H9 (cell line): ENCODE measurements at regions not wholly inside any gene's neighbourhood (a gene's known extent, or its start where the extent isn't known, plus 50 kb on each side); places are given as distances from the start of the nearest gene placed in this dataset.

Source experiments
- DNase-seq: peaks from one replicate; pipeline ENCODE4 v3.0.0-alpha.2; 2017
- H2AFZ ChIP-seq: one replicate; pipeline ENCODE4 v1.6.1; 2013; ENCODE audit warnings: mild to moderate bottlenecking, low read length, control low read depth, moderate library complexity
- H2AK5ac ChIP-seq: 2 replicates; pipeline ENCODE4 v1.6.1; 2013; ENCODE audit warnings: low read length, control low read depth, mixed read lengths; ENCODE audit not compliant: insufficient read length
- H2BK120ac ChIP-seq: one replicate; pipeline ENCODE4 v1.6.1; 2013; ENCODE audit warnings: low read depth, mild to moderate bottlenecking, low read length, control low read depth, inconsistent platforms; ENCODE audit not compliant: poor library complexity, severe bottlenecking
- H2BK12ac ChIP-seq: 2 replicates; pipeline ENCODE4 v1.6.1; 2013; ENCODE audit warnings: low read length, control low read depth, mixed read lengths, low read depth; ENCODE audit not compliant: insufficient read length
- H2BK15ac ChIP-seq: 2 replicates; pipeline ENCODE4 v1.6.1; 2013; ENCODE audit warnings: low read depth, low read length, control low read depth
- H2BK20ac ChIP-seq: one replicate; pipeline ENCODE4 v1.6.1; 2013; ENCODE audit warnings: low read depth, mild to moderate bottlenecking, low read length, control low read depth, inconsistent platforms; ENCODE audit not compliant: poor library complexity, severe bottlenecking
- H2BK5ac ChIP-seq: 2 replicates; pipeline ENCODE4 v1.6.1; 2013; ENCODE audit warnings: low read length, control low read depth, mixed read lengths; ENCODE audit not compliant: insufficient read length
- H3K14ac ChIP-seq: 2 replicates; pipeline ENCODE4 v1.6.1; 2013; ENCODE audit warnings: low read length, control low read depth; ENCODE audit not compliant: insufficient read depth
- H3K18ac ChIP-seq: 2 replicates; pipeline ENCODE4 v1.6.1; 2013; ENCODE audit warnings: low read depth, mild to moderate bottlenecking, mixed read lengths, low read length, control low read depth; ENCODE audit not compliant: insufficient read length
- H3K23ac ChIP-seq: 2 replicates; pipeline ENCODE4 v1.6.1; 2013; ENCODE audit warnings: low read length, control low read depth, mixed read lengths, low read depth; ENCODE audit not compliant: insufficient read length
- H3K23me2 ChIP-seq: 2 replicates; pipeline ENCODE4 v1.6.1; 2013; ENCODE audit warnings: low read depth, mild to moderate bottlenecking, mixed read lengths, low read length, control low read depth; ENCODE audit not compliant: insufficient read length, poor library complexity, severe bottlenecking
- H3K27ac ChIP-seq: 2 replicates; pipeline ENCODE4 v1.5.1; 2013; ENCODE audit warnings: low read length, control low read depth, mixed read lengths, low read depth; ENCODE audit not compliant: insufficient read length
- H3K27me3 ChIP-seq: 2 replicates; pipeline ENCODE4 v1.6.1; 2013; ENCODE audit warnings: low read length, control low read depth, inconsistent platforms; ENCODE audit not compliant: insufficient read depth
- H3K4ac ChIP-seq: 2 replicates; pipeline ENCODE4 v1.6.1; 2013; ENCODE audit warnings: low read depth, mild to moderate bottlenecking, control low read depth, inconsistent platforms, low read length, moderate library complexity
- H3K4me1 ChIP-seq: 2 replicates; pipeline ENCODE4 v1.6.1; 2013; ENCODE audit warnings: low read length, control low read depth, inconsistent platforms; ENCODE audit not compliant: insufficient read depth
- H3K4me2 ChIP-seq: 2 replicates; pipeline ENCODE4 v1.6.1; 2013; ENCODE audit warnings: low read length, control low read depth, mixed read lengths; ENCODE audit not compliant: insufficient read length, insufficient read depth
- H3K56ac ChIP-seq: 2 replicates; pipeline ENCODE4 v1.6.1; 2013; ENCODE audit warnings: low read depth, mild to moderate bottlenecking, mixed read lengths, low read length, control low read depth; ENCODE audit not compliant: insufficient read length
- H3K79me1 ChIP-seq: 2 replicates; pipeline ENCODE4 v1.6.1; 2013; ENCODE audit warnings: low read depth, mild to moderate bottlenecking, moderate library complexity, low read length, control low read depth, inconsistent platforms; ENCODE audit not compliant: insufficient read depth, poor library complexity, severe bottlenecking
- H3K79me2 ChIP-seq: 2 replicates; pipeline ENCODE4 v1.6.1; 2013; ENCODE audit warnings: low read length, control low read depth, inconsistent platforms; ENCODE audit not compliant: insufficient read depth
- H3K9ac ChIP-seq: 2 replicates; pipeline ENCODE4 v1.6.1; 2013; ENCODE audit warnings: low read length, control low read depth, mixed read lengths; ENCODE audit not compliant: insufficient read length; ENCODE audit errors: extremely low read depth
- H3K9me3 ChIP-seq: one replicate; pipeline ENCODE4 v1.6.1; 2013; ENCODE audit warnings: low read depth, low read length, inconsistent platforms; ENCODE audit not compliant: control insufficient read depth
- H3T11ph ChIP-seq: one replicate; pipeline ENCODE4 v1.6.1; 2013; ENCODE audit warnings: mild to moderate bottlenecking, low read length, control low read depth, inconsistent platforms
- H4K20me1 ChIP-seq: one replicate; pipeline ENCODE4 v1.6.1; 2013; ENCODE audit not compliant: control insufficient read depth, insufficient read length, insufficient read depth
- H4K5ac ChIP-seq: 2 replicates; pipeline ENCODE4 v1.6.1; 2013; ENCODE audit warnings: low read depth, mild to moderate bottlenecking, mixed read lengths, low read length, control low read depth; ENCODE audit not compliant: insufficient read length
- H4K8ac ChIP-seq: replicated peaks from 2 replicates; pipeline ENCODE4 v1.6.1; 2013; ENCODE audit warnings: low read length, control low read depth, mixed read lengths, low read depth; ENCODE audit not compliant: insufficient read length
- H4K91ac ChIP-seq: 2 replicates; pipeline ENCODE4 v1.6.1; 2013; ENCODE audit warnings: low read depth, mild to moderate bottlenecking, moderate library complexity, mixed read lengths, low read length, control low read depth; ENCODE audit not compliant: insufficient read length
- H3K27ac Mint-ChIP-seq, 3 experiments: 2 replicates in 2 of 3; 3 replicates in 1 of 3; pipeline ENCODE4 v1.8.0; 2020 to 2021; ENCODE audit warnings: mixed read lengths in 3 of 3, mild to moderate bottlenecking in 1 of 3, moderate library complexity in 1 of 3
- H3K27me3 Mint-ChIP-seq: 2 replicates; pipeline ENCODE4 v1.8.0; 2021; ENCODE audit warnings: low read depth, mild to moderate bottlenecking, moderate library complexity, mixed read lengths
- H3K36me3 Mint-ChIP-seq, 3 experiments: 2 replicates in 2 of 3; 3 replicates in 1 of 3; pipeline ENCODE4 v1.8.0; 2020 to 2021; ENCODE audit warnings: low read depth in 3 of 3, mixed read lengths in 3 of 3; ENCODE audit not compliant: insufficient read depth in 1 of 3
- H3K4me1 Mint-ChIP-seq, 2 experiments: 2 replicates each; pipeline ENCODE4 v1.8.0; 2020; ENCODE audit warnings: mixed read lengths in 2 of 2
- H3K4me3 Mint-ChIP-seq, 2 experiments: 2 replicates in 1 of 2; 3 replicates in 1 of 2; pipeline ENCODE4 v1.8.0; 2020 to 2021; ENCODE audit warnings: mild to moderate bottlenecking in 2 of 2, mixed read lengths in 2 of 2, moderate library complexity in 1 of 2
- H3K9me3 Mint-ChIP-seq, 2 experiments: 2 replicates in 1 of 2; 3 replicates in 1 of 2; pipeline ENCODE4 v1.8.0; 2020; ENCODE audit warnings: mild to moderate bottlenecking in 2 of 2, mixed read lengths in 2 of 2, moderate library complexity in 1 of 2
- CTCF ChIP-seq: fragments of 200-600 bp; sonication (generic); conservative IDR thresholded peaks from 3 replicates; pipeline ENCODE4 v1.8.0; 2021; ENCODE audit warnings: antibody characterized with exemption, mild to moderate bottlenecking
- WGBS: extraction: QIAGEN DNeasy Blood & Tissue Kit; methylation state at CpG from one replicate; pipeline ENCODE4 v1.1.7; 2013; ENCODE audit warnings: missing lambda C conversion rate, low lambda C conversion rate, mixed read lengths; ENCODE audit not compliant: insufficient read length; ENCODE audit errors: extremely low coverage; 5-methylcytosine and 5-hydroxymethylcytosine counted together

- no peak overlapping the region for H3K23ac ChIP-seq
- no peak for DNase-seq
- no peak overlapping the region for H2BK12ac ChIP-seq
- no peak overlapping the region for H2BK5ac ChIP-seq
- no peaks in the 10 kb centered on the region for H3K9me3 Mint-ChIP-seq
- no peak overlapping the region for H4K8ac ChIP-seq
- H3K14ac ChIP-seq: no peak overlapping the region
- peaks cover 3 to 7% of the 10 kb centered on the region in 2 experiments; a peak in 1 of 4 replicates for H3K4me1 Mint-ChIP-seq
- WGBS: no CpG with 5 or more reads among the region's 5 CpGs
- H2BK15ac ChIP-seq: no peak overlapping the region
- no peak overlapping the region for H3T11ph ChIP-seq
- no peak overlapping the region for H3K4me3 Mint-ChIP-seq
- no peak overlapping the region for H3K9ac ChIP-seq
- no peak overlapping the region for H4K5ac ChIP-seq
- H3K18ac ChIP-seq: no peak overlapping the region
- H3K27ac ChIP-seq: no peak overlapping the region
- no peak overlapping the region for H2AK5ac ChIP-seq
- no peaks in the 10 kb centered on the region for H3K79me2 ChIP-seq
- no peak overlapping the region for H4K91ac ChIP-seq
- H2AFZ ChIP-seq: no peak overlapping the region
- TF ChIP-seq CTCF: no peak
- H3K23me2 ChIP-seq: no peaks in the 10 kb centered on the region
- H3K4me2 ChIP-seq: no peak overlapping the region
- no peaks in the 10 kb centered on the region for H3K79me1 ChIP-seq
- H3K4me1 ChIP-seq: 0 out of 2 replicates have a peak, but pooled peaks cover 5% of the 10 kb centered on the region
- peaks cover 0 to 6% (median 0%) of the 10 kb centered on the region in 3 experiments; a peak in 3 of 7 replicates for H3K36me3 Mint-ChIP-seq
- no peak overlapping the region for H3K27ac Mint-ChIP-seq
- no peak overlapping the region for H3K56ac ChIP-seq
- H3K4ac ChIP-seq: no peak overlapping the region
- no peak overlapping the region for H2BK20ac ChIP-seq
- H3K9me3 ChIP-seq: no peaks in the 10 kb centered on the region
- no peaks in the 10 kb centered on the region for H3K27me3 ChIP-seq
- H4K20me1 ChIP-seq: no peaks in the 10 kb centered on the region
- no peaks in the 10 kb centered on the region for H3K27me3 Mint-ChIP-seq
- H2BK120ac ChIP-seq: no peak overlapping the region
Measured at GRCh38 chr7:130966246-130967009, 232.4 kb upstream of the KLF14 start.
